Skeletal muscle satellite cell (primary cell): ENCODE measurements at regions not wholly inside any gene's neighbourhood (a gene's known extent, or its start where the extent isn't known, plus 50 kb on each side); places are given as distances from the start of the nearest gene placed in this dataset.
"Not testable (repeated sequence)": the region's sequence is repeated elsewhere in the genome, so short reads cannot be mapped to it uniquely, and the experiment has no call there.

Experiments
- H3K27me3 ChIP-seq: 2 replicates; pipeline ENCODE4 v1.7.0; 2013; ENCODE audit warnings: low read length; ENCODE audit not compliant: control insufficient read depth, insufficient read depth
- H3K36me3 ChIP-seq: 2 replicates; pipeline ENCODE4 v1.7.0; 2013; ENCODE audit warnings: mild to moderate bottlenecking, control low read depth, low read length; ENCODE audit not compliant: insufficient read depth
- H3K4me1 ChIP-seq: 2 replicates; pipeline ENCODE4 v1.7.0; 2013; ENCODE audit warnings: low read length; ENCODE audit not compliant: control insufficient read depth, insufficient read depth
- H3K4me2 ChIP-seq: 2 replicates; pipeline ENCODE4 v1.7.0; 2013; ENCODE audit warnings: mild to moderate bottlenecking, low read length
- H3K4me3 ChIP-seq: 2 replicates; pipeline ENCODE4 v1.7.0; 2013; ENCODE audit warnings: low read length
- H3K9ac ChIP-seq: 2 replicates; pipeline ENCODE4 v1.7.0; 2013; ENCODE audit warnings: mild to moderate bottlenecking, low read depth, low read length, moderate library complexity
- H3K9me3 ChIP-seq: replicated peaks from 2 replicates; pipeline ENCODE4 v1.7.0; 2013; ENCODE audit warnings: mild to moderate bottlenecking, control low read depth, low read length

- Histone ChIP-seq H3K4me3 (no peak overlapping the region), H3K4me1 (no peaks in the 10 kb centered on the region), H3K9ac (no peak overlapping the region), H3K4me2 (no peak overlapping the region), H3K27me3 (no peaks in the 10 kb centered on the region), H3K36me3 (no peaks in the 10 kb centered on the region), H3K9me3 (no peaks in the 10 kb centered on the region)
Observed at GRCh38 chr10:64863836-64864235, 1342.6 kb downstream of the REEP3 start.

GRCh38 chr10:64867501-64867962, 1346.3 kb downstream of the REEP3 start:
- Histone ChIP-seq H3K27me3 (no peaks in the 10 kb centered on the region), H3K9ac (no peak overlapping the region), H3K36me3 (no peaks in the 10 kb centered on the region), H3K4me2 (no peak overlapping the region), H3K4me3 (no peak overlapping the region), H3K4me1 (no peaks in the 10 kb centered on the region), H3K9me3 (no peaks in the 10 kb centered on the region)

- H3K36me3 ChIP-seq, result no peaks in the 10 kb centered on the region
- H3K4me2 ChIP-seq, result no peak overlapping the region
- no peak overlapping the region for H3K9ac ChIP-seq
- no peaks in the 10 kb centered on the region for H3K9me3 ChIP-seq
- H3K4me1 ChIP-seq, result peaks cover 11% of the 10 kb centered on the region
- no peaks in the 10 kb centered on the region for H3K27me3 ChIP-seq
- H3K4me3 ChIP-seq, result no peak overlapping the region
Observed at GRCh38 chr10:64873088-64873487, 1351.9 kb downstream of the REEP3 start.

- Histone ChIP-seq H3K4me3 (no peak overlapping the region), H3K36me3 (no peaks in the 10 kb centered on the region), H3K4me1 (peaks cover 11% of the 10 kb centered on the region)
Observed at GRCh38 chr10:64873959-64874358, 1352.8 kb downstream of the REEP3 start.

GRCh38 chr10:64880546-64880945, 1359.3 kb downstream of the REEP3 start:
- H3K4me1 ChIP-seq, result no peaks in the 10 kb centered on the region
- no peaks in the 10 kb centered on the region for H3K9me3 ChIP-seq
- no peaks in the 10 kb centered on the region for H3K27me3 ChIP-seq
- no peaks in the 10 kb centered on the region for H3K36me3 ChIP-seq
- H3K9ac ChIP-seq, result no peak overlapping the region
- H3K4me2 ChIP-seq, result no peak overlapping the region
- H3K4me3 ChIP-seq, result no peak overlapping the region

More at GRCh38 chr10:64873959-64874358, 1352.8 kb downstream of the REEP3 start:
- Histone ChIP-seq H3K9me3 (no peaks in the 10 kb centered on the region), H3K9ac (no peak overlapping the region), H3K27me3 (no peaks in the 10 kb centered on the region), H3K4me2 (no peak overlapping the region)

- no peaks in the 10 kb centered on the region for H3K4me1 ChIP-seq
- H3K9me3 ChIP-seq, result no peaks in the 10 kb centered on the region
- no peak overlapping the region for H3K4me3 ChIP-seq
- H3K27me3 ChIP-seq, result no peaks in the 10 kb centered on the region
- H3K9ac ChIP-seq, result no peak overlapping the region
- no peak overlapping the region for H3K4me2 ChIP-seq
- H3K36me3 ChIP-seq, result no peaks in the 10 kb centered on the region
Observed at GRCh38 chr10:64881257-64881656, 1360.1 kb downstream of the REEP3 start.

GRCh38 chr10:64896582-64896981, 1375.4 kb downstream of the REEP3 start:
- H3K4me3 ChIP-seq, result no peak overlapping the region
- H3K9ac ChIP-seq, result no peak overlapping the region
- no peaks in the 10 kb centered on the region for H3K36me3 ChIP-seq

GRCh38 chr10:64906311-64906710, 1385.1 kb downstream of the REEP3 start:
- H3K9me3 ChIP-seq, H3K9ac ChIP-seq, H3K4me3 ChIP-seq, H3K4me1 ChIP-seq, H3K36me3 ChIP-seq, H3K27me3 ChIP-seq, H3K4me2 ChIP-seq: not testable (repeated sequence)

More at GRCh38 chr10:64896582-64896981, 1375.4 kb downstream of the REEP3 start:
- Histone ChIP-seq H3K4me2 (no peak overlapping the region), H3K9me3 (no peaks in the 10 kb centered on the region), H3K27me3 (no peaks in the 10 kb centered on the region), H3K4me1 (no peaks in the 10 kb centered on the region)

- H3K27me3 ChIP-seq, H3K4me1 ChIP-seq, H3K36me3 ChIP-seq, H3K4me3 ChIP-seq, H3K4me2 ChIP-seq, H3K9me3 ChIP-seq, H3K9ac ChIP-seq: not testable (repeated sequence)
Observed at GRCh38 chr10:64924306-64924705, 1403.1 kb downstream of the REEP3 start.

- H3K4me3 ChIP-seq, result no peak overlapping the region
- H3K36me3 ChIP-seq, result no peaks in the 10 kb centered on the region
- no peak overlapping the region for H3K9ac ChIP-seq
- no peaks in the 10 kb centered on the region for H3K4me1 ChIP-seq
- H3K4me2 ChIP-seq, result no peak overlapping the region
- no peaks in the 10 kb centered on the region for H3K9me3 ChIP-seq
- H3K27me3 ChIP-seq, result no peaks in the 10 kb centered on the region
Observed at GRCh38 chr10:64952042-64952441, 1430.8 kb downstream of the REEP3 start.

GRCh38 chr10:64956441-64956840, 1435.2 kb downstream of the REEP3 start:
- Histone ChIP-seq H3K36me3 (no peaks in the 10 kb centered on the region), H3K9ac (no peak overlapping the region), H3K4me2 (no peak overlapping the region), H3K4me3 (no peak overlapping the region), H3K27me3 (no peaks in the 10 kb centered on the region), H3K9me3 (no peaks in the 10 kb centered on the region), H3K4me1 (no peaks in the 10 kb centered on the region)

- H3K4me2 ChIP-seq, result no peak overlapping the region
- H3K27me3 ChIP-seq, result no peaks in the 10 kb centered on the region
- H3K36me3 ChIP-seq, result no peaks in the 10 kb centered on the region
- H3K9ac ChIP-seq, result no peak overlapping the region
- no peak overlapping the region for H3K4me3 ChIP-seq
- H3K4me1 ChIP-seq, result no peaks in the 10 kb centered on the region
- no peaks in the 10 kb centered on the region for H3K9me3 ChIP-seq
Observed at GRCh38 chr10:64959116-64959515, 1437.9 kb downstream of the REEP3 start.
